ENCODE measurements at regions not wholly inside any gene's neighbourhood (a gene's known extent, or its start where the extent isn't known, plus 50 kb on each side); places are given as distances from the start of the nearest gene placed in this dataset.

GRCh38 chr12:105861227-105861626 is 277.5 kb downstream of the NUAK1 start:
- no peak for TF ChIP-seq HOMEZ (CRISPR knock-in tag; IDR thresholded peaks at IDR 0.05; ENCODE audit: low read depth)
- TF ChIP-seq CREM (IDR thresholded peaks at IDR 0.05), result no peak
- no peak for TF ChIP-seq CREM (CRISPR knock-in tag; IDR thresholded peaks at IDR 0.05)
- no peak for TF ChIP-seq BCL3 (CRISPR knock-in tag; IDR thresholded peaks at IDR 0.05)
- TF ChIP-seq MYC (CRISPR knock-in tag; IDR thresholded peaks at IDR 0.05; ENCODE audit: borderline replicate concordance), result no peak
- TF ChIP-seq PTBP1 (IDR thresholded peaks at IDR 0.05; ENCODE audit: low read depth, low read length, poor library complexity, severe bottlenecking), result no peak
- TF ChIP-seq YY1 (IDR thresholded peaks at IDR 0.05; ENCODE audit: insufficient read depth, insufficient replicate concordance, low read depth, low read length), result no peak
- no peak for TF ChIP-seq GLMP (CRISPR knock-in tag; IDR thresholded peaks at IDR 0.05; ENCODE audit: borderline replicate concordance)
- no peak for TF ChIP-seq HDAC2 (CRISPR knock-in tag; IDR thresholded peaks at IDR 0.05)
- no peak for TF ChIP-seq BATF2 (CRISPR knock-in tag; IDR thresholded peaks at IDR 0.05)
- TF ChIP-seq CTCF (CRISPR knock-in tag; IDR thresholded peaks at IDR 0.05), result no peak
